Kidney tubule cell (primary cell): ENCODE measurements at regions not wholly inside any gene's neighbourhood (a gene's known extent, or its start where the extent isn't known, plus 50 kb on each side); places are given as distances from the start of the nearest gene placed in this dataset.
A peak's percentile ranks its signal among the peaks of the same experiment; 100 is the strongest.

ENCODE experiments used
- DNase-seq: peaks from one replicate; pipeline ENCODE4 v3.0.0-alpha.2; 2018; ENCODE audit warnings: low spot score

- DNase-seq = no peak
These were observed 254.5 kb upstream of the ROPN1 start for GRCh38 chr3:124246376-124246775.

- peak; percentile 30 for DNase-seq
These were observed 255.0 kb upstream of the ROPN1 start for GRCh38 chr3:124246949-124247348.

DNA sequence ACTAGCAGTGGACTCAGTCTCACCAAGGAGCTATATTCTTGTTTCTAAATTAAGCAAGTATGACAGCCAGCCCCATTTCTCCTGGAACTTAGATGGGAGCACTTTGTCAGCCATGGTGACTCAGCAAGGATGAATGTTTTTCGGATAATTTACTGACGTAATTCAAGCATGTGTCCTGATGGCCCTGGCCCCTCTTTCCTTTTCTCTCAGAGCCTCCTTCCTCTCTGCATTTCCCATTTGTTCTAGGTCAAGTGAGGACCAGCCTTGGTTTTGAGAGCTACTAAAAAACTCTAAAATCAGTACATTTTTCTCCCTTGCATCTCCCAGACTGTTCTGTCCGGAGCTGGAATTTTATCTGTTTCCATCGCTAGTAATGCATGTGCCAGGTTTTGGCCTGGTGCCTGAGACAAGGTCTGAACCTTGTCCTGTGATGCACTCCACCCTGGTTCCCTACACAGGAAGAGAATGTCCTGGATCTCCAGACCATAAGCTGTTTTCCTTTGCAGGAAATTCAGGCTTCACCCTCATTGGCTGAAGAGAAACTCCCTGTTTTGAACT is 256.6 kb upstream of the ROPN1 start:
- DNase-seq = peak; percentile 71

- no peak for DNase-seq
These were observed 257.1 kb upstream of the ROPN1 start for GRCh38 chr3:124249038-124249437.

DNA sequence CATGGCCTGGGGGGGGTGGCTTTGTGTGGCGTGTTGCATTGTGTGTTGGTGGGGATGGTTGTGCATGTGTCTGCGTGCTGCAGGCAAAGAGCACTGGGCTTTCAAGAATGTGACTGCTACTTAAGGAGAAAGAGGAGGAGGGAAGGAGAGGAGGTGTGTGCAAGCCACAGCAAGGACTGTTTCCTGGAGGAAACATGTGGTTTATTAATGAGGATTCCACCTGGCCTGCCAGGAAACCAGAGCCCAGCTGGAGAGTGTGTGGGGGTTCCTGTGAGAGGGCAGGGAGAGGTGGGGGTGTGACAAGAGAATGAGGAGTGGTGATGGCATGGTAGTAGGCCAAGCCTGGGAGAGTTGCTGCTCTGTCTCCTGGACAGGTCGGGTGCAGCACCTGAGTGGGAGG is 258.1 kb upstream of the ROPN1 start:
- DNase-seq = peak; percentile 66

- no peak for DNase-seq
These were observed 264.2 kb upstream of the ROPN1 start for GRCh38 chr3:124256156-124256555.

DNA sequence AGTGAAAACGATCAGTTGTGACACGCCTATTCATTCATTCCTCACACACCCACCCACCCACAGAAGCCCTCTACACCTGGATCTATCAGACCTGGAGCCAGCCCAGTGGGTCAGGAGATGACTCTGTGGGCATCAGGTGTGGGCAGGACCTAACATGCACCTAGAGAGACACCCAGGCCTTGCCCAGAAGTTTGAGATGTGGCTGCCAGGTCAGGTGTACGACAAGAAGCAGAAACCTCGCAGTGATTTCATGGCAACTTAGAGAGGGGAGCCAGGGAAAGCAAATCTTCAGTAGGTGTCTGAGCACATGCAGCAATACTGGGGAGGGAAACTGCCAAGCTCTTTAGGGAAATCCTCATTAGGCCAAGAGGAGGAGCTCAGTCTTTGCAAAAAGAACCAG is 264.7 kb upstream of the ROPN1 start:
- DNase-seq = no peak

- DNase-seq = peak; percentile 33
These were observed 265.5 kb upstream of the ROPN1 start for GRCh38 chr3:124257336-124257864.

DNA sequence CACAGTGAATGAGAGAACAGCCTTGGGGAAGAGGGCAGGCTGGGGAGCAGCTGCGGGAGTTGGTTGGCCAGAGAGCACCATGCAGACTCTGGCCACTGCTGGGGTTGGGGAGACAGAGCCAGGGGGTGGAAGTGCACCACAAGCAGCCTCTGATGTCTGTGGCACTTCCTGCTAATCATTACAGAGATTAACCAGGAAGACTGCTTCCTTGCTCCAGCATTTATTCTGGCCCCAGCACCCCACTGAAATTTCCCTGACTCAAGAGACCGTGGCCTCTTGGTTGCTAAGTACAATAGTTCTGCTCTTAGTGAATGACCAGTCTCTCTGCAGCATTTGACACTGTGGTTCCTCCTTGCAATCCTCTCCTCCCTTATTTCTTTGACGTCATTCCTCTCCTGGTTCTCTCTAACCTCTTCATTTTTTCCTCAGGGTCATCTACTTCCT is 266.2 kb upstream of the ROPN1 start:
- peak; percentile 98 for DNase-seq

GRCh38 chr3:124260206-124260915 is 268.4 kb upstream of the ROPN1 start:
- DNase-seq = peak; percentile 89

DNA sequence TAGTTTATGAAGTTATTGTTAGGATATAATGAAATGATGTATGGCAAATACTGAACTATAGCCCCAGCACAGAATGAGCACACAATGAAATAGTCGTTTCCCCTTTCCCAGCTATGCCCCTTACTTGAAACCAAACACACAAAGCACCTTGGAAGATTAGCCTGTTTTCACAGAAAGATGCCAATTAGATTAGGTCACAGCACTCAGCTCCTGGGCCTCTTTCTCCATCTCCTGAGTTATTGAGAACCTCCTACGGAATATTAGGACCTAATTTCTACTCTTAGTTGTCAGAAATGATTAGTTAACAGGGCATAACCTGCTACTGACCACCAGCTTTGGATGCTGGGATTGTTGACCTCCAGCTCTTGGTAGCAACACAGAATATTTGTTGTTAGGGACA is 269.4 kb upstream of the ROPN1 start:
- peak; percentile 59 for DNase-seq

DNA sequence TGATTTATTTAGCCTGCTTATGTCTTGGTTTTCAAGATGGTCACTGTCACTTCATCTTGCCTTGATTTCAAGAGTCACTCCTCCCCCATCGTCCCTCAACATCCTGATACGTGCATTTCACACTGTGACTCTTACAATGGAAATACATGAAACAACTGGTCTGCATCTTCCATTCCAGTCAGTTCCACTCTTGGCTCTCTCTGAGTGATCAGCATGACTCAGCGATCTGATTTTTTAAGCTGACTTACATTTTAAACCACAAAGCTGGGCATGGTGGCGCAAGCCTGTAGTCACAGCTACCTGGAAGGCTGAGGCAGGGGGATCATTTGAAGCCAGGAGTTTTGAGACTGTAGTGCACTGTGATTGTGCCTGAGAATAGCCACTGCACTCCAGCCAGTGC is 271.2 kb upstream of the ROPN1 start:
- peak; percentile 92 for DNase-seq

- DNase-seq = no peak
These were observed 272.4 kb upstream of the ROPN1 start for GRCh38 chr3:124264346-124264745.

DNA sequence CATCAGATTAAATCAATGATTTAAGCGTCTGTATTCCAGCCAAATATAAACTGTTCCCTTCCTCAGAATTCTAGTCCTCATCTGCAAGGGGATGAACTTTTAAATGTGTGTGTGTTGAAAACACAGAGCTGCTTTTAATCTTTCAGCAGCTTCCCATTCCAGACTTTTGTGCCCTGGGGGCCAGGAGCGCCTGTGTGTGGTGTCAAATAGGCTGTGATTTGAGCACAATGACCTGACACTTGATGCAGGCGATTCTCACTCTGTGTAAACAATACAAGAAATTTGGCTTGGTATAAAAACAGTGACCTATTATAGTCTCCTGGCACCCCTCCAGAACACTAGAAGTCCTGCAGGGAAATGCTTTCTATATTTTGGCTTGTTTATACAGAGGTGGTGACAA is 274.6 kb upstream of the ROPN1 start:
- DNase-seq = peak; percentile 27

GRCh38 chr3:124267406-124267805 is 275.5 kb upstream of the ROPN1 start:
- peak; percentile 65 for DNase-seq

DNA sequence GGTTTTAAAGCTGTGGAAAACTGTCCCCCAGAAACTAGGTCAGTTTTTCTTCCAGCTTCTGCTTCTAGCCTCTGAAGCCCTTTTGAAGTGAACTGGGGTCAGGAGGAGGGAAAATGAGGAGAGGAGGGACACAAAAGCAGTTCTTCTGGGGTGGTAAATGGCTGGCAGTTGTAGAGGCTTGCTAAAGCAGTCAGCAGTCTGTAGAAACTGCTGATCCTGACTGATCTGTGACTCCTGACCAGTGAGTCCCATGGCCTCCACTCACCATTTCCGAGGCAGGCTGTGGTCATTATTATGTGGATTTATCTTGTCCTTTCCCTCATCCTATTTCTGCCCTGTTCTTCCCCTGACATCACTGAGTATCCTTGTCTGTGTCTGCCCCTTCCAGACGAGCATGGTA is 276.4 kb upstream of the ROPN1 start:
- no peak for DNase-seq

DNA sequence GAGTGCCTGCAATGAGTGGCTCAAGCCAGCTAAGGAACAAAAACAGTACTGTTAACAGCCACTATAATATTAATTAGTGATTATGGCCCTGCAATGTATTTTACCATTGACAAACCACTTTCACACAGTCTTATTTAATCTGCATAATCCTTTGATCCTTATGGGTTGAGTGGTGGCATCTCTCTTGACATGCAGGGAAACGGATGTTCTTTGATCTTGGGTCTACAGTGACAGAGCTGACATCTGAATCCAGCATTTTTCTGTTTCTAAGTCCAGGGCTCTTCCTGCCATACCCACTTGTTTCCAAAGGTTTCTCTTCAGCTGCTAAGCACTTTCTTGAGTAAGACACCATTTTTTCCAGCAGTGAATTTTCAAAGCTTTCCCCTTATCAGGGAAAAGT is 277.7 kb upstream of the ROPN1 start:
- no peak for DNase-seq

DNA sequence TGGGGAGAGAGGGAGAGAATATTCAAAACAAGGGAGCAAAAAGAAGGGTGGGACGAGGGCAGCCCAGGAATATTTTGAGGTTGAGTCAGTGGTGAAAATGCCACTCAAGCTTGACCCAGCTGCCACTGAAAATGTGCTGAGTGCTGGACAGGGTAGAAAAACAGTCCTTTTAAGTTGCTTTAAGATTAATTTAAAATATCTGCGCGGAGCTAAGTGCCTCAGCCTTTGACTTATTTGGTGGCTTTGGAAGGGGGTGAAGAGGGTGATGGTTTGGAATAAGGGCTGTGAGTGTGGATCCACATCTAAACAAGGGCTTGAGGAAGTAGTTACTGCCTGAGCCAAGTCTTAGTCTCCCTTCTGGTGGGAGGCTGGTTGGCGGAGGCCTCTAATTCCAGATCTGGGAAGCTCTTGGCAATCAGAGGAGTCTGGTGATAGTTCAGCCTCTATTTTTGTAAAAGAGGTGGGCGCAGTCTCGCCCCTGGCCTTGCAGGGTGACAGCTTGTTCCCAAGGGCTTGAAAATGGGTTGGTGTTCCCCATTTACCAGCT is 280.8 kb upstream of the ROPN1 start:
- peak; percentile 69 for DNase-seq

DNA sequence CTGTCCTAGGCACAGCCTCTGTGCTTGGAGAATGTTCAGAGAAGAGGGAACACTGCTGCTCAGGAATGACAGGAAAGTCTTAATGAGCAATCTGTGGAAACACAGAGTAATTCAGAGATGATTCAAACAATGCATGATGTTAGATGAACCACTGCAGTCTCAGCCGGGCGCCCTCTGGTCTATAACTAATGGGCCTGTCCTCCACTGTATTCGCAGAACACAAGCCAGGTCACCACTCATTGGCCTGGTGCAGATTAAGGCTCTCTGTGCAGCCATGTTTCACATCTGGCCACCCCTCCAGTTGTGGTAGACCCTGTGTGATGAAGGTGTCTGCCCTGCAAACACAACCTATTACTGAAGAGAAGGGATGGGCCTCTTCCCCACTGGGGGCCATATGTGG is 281.7 kb upstream of the ROPN1 start:
- DNase-seq = peak; percentile 69

DNA sequence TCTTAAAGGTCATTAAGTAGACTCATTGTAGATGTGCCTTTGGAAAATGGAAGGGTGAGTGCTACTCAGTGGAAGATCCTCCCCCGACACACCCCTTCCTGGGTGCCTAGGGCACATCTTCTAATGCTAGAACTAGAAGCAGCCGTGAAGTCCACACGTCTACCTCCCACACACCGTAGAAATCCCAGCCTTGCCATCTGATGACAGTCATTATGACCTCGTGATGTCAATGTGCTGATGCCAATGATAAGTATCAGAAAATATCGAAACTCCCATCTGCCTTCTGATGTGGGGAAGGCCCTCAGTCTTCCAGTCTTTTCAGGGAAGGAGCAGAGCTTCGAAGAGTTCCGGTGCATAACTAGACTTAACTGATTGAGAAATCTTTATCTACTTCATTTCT is 282.1 kb upstream of the ROPN1 start:
- no peak for DNase-seq

GRCh38 chr3:124275412-124275811 is 283.5 kb upstream of the ROPN1 start:
- DNase-seq = no peak

- DNase-seq = no peak
These were observed 284.2 kb upstream of the ROPN1 start for GRCh38 chr3:124276133-124276532.

DNA sequence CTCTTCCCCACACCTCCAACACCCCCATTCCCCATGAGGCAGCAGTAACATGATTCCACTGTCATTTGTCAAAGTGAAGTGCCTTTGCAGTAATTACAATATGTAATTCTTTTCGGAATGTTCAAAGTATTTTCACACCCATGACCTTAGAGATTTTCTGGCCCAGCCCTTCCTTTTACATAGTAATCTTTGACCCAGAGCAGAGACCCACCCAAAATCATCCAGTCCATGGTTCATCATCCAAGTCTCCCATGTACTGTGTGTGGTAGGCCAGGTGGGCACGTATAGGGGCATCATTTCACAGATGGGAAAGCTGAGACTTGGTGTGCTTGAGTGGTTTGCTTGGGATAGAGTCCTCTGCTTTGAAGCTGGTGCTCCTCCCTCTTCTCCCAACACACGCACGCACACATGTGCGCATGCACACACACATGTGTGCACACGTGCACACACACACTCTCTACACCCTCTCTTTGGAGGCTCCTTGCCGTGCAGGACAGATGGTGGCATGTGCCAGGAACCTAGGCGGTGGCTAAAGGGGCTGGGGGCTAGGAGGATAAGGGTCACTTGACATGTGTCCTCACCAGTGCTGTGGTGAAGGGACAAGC is 284.7 kb upstream of the ROPN1 start:
- no peak for DNase-seq
